ENCODE measurements at regions not wholly inside any gene's neighbourhood (a gene's known extent, or its start where the extent isn't known, plus 50 kb on each side); places are given as distances from the start of the nearest gene placed in this dataset.
A peak's percentile ranks its signal among the peaks of the same experiment; 100 is the strongest.

DNA sequence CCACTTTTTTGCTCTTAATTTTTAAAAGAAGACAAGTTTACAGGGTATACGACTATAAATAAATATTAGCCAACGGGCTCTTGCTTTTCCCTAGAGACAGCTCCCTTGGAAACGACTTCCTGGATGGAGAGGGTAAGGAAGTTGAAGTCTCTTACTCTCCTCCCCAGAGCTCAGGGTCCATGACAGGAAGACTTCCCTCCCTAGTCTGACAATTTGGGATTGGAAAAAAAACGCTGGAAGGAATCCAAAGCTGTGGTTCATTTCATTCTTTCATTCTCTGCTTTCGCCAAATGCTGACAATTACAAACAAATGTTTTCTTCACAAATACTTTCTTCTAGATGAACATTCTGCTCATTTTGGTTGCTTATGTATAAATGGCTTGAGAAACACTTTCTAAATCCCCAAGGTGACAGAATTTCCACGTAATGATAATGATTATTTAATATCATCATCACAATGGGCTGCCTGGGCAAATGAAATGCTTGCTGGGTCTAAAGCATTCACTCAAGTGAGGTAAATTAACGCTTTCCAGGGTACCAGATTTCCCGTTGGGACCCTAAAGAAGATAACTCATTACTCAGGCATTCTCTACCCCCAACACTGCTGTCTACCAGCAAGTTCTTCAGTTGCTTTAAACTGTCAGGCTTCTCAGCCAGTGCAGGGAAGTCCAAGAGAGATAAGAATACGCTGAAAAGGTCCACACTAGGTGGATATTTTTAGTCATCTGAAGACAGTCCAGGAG, 139.8 kb upstream of the SLC30A5 start:
- DNase-seq: no peak

DNA sequence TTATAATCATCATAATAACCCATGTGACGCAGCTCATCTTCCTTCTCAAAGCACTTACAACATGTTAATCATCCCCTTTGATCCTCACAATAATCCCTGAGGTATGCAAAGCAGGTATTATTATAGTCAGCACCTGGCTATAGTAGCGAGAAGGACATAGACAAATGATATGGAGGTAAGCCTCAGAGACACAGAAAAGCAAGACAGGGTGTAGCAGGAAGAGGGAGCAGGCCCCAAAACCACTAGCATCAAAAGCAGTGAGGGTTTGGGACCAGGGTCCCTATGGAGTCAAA, 139.2 kb upstream of the SLC30A5 start:
- no peak for DNase-seq

DNA sequence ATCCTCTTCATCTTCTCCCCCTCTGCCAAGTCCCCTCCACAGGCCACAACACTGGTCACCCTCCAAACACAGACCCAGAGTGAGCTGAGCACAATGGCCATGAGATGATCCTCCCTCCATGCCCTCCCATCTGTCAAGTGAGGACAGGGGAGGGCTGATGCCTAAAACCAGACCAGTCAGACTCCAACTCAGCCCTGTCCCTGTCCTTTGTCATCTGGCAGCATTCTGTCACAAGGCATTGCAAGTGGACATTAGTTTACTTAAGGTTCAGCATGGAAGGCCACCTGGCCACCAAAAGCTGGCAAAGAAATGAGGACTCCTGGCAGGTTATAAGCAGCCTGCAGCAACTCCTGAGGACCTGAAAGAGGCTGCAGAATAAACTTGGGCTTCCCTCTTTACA, 136.2 kb upstream of the SLC30A5 start:
- no peak for DNase-seq

DNA sequence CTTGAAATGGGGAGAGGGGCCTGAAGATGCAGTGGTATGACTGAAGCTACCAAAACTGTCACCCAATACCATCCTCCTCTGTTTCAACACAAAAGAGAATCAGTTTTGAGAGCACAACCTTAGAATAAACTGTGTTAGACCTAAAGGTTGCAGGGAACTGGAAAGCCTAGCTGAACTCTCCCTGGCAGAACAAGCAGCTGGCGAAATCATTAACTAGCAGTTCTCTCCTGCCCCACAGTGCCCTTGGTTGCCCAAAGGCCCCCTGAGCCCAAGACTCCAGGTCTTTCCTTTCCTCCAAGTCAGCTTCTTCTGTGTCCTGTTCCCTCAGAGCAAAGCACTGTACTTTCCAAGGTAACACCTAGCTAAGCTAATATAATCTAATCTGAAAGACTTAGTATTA, 135.4 kb upstream of the SLC30A5 start:
- no peak for DNase-seq

DNA sequence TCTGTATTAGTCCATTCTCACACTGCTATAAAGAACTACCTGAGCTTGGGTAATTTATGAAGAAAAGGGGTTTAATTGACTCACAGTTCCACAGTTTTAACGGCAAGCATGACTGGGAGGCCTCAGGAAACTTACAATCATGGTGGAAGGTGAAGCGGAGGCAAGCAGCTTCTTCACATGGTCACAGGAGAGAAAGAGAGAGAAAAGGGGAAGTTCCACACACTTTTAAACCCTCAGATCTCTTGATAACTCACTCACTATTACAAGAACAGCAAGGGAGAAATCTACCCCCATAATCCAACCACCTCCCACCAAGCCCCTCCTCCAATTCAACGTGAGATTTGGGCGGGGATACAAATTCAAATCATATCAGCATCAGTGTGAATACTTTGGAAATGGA, 133.4 kb upstream of the SLC30A5 start:
- DNase-seq: no peak

DNA sequence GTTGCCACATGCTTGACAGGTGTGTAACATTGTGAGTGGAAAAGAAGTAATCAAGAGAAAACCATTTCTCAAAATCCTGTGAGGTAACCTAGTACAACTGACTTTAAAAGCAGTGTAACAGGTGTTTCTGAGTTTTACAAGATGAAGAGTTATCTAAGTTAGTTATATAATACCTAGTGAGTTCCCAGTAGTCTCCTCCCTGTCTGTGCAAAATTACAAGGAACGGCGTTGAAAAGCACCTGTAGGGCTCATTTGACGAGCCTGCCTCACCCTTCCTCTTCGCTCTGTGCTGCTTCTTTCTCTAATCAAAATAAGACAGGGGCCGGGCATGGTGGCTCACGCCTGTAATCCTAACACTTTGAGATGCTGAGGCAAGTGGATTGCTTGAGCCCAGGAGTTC, 132.9 kb upstream of the SLC30A5 start:
- no peak for DNase-seq

DNA sequence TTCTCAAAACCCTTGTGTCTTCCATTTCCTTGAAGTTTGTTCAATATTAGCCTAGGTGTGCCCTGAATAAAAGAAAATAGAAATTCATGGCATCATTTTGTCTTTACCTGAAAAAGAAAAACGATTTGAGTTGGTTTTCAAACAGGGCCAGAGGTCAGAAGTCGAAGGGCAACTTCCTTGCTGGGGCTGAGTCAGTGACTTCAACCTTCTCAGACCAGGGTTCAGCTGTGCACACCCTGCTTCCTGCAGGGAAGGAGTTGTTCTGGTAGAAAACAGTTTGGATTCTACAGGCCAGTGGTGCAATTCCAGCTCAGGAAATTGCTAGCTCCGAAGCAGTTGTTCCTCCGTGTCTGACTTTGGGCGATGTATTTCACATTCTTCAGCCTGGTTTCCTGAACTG, 132.1 kb upstream of the SLC30A5 start:
- DNase-seq: peak; percentile 2

DNA sequence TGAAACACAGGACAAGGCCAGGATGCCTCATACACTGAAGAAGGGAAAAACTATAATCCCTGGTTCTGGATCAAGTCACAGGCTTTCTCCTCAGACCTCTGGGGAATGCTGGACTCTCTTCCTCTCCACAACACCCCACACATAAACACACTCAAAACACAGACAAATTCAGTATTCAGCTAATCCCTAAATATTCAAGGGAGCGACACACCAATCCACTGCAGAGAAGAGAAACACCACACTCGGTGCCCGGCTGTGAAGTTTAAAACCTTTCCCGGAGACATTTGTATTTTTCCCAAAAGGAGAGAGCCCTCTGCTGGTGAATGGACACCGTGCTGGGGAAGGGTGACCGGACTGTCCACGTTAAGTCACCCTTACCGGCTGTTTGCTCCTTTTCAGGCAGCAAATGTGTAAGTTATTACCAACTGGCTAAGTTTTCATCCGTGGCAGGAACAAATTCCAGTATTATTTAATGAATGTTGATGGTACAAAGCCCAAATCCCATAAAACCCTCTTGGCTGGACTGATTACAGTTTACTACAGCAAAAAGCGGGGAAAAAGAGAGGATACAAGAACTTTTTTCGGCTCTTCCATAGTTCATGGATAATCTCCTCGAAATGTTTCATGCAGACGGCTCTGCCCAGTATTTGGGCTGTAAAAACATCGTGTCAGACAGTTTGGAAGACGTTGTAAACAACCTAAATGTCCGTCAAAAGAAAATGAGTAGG, 130.9 kb upstream of the SLC30A5 start:
- DNase-seq: peak; percentile 72

DNA sequence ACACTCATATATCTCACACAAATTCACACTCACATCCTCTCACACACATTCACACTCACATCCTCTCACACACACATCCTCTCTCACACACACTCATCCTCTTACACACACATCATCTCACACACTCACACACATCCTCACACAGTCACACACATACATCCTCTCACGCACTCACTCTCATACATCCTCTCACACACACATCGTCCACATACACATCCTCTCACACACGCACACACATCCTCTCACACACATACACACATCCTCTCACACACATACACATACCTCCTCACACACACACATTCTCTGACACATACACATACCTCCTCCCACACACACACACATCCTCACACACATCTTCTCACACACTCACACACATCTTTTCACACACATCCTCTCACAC, 129.1 kb upstream of the SLC30A5 start:
- DNase-seq: peak; percentile 3

DNA sequence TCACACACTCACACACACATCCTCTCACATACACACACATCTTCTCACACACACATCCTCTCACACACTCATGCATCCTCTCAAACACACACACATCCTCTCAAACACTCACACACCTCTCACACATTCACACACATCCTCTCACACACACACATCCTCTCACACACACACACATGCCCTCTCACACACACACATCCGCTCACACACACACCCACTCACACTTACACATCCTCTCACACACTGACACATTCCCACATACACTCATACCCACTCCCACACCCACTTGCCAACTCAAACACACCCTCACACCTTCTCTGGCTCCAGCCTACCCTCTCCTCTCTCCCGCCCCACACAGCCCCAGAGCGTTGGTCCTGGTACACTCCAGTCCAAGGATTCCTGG, 127.9 kb upstream of the SLC30A5 start:
- DNase-seq: no peak

DNA sequence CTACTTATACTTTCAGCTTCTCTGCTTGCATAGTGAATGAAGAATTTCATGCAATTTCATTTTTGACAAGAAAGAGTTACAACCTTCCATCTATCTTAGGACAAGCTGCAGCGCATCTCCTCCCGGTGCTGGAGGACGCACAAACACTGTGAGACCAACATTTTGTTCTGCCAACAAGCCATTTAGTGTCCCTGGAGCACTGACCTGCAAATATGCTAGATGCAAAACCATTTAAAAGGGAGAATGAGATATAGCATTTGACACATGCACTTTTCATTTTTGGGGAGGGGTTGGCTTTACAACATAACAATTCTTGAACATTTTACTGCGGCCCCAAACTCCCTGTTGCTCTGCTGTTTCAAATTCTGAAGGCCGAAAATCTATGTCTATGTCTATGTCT, 127.2 kb upstream of the SLC30A5 start:
- DNase-seq: no peak

DNA sequence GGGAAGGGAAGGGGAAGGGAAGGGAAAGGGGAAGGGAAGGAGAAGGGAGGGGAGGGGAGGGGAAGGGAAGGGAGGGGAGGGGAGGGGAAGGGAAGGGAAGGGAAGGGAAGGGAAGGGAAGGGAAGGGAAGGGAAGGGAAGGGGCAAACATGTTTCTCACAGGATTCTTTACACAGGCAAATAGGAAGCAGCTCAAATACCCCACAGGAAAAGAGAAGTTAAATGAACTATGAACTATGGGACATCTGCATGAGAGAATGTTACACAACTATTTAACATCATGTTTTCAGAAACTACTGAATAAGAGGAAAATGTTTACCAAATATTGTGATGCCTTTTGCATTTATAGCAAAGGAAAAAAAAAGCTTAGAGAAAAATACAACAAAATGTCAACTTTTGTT, 125.4 kb upstream of the SLC30A5 start:
- no peak for DNase-seq

DNA sequence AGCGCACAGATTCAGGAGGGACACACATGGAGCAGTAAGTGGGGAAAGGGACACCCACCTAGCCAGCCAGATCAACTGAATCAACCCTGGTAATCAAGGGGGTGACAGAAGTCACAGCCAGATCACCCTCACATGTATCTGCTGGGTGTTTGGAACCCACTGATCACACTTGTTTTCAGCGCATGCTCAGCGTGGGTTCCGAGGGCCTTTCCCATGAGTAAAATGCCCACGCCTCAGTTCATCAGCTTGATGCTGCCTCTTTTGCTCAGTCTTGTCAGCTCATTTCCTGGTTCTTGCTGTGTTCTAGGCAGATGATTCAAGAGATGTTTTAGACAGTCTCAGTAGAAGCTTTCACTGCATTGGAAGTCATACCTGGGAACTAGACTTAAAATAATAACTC, 123.2 kb upstream of the SLC30A5 start:
- DNase-seq: no peak

DNA sequence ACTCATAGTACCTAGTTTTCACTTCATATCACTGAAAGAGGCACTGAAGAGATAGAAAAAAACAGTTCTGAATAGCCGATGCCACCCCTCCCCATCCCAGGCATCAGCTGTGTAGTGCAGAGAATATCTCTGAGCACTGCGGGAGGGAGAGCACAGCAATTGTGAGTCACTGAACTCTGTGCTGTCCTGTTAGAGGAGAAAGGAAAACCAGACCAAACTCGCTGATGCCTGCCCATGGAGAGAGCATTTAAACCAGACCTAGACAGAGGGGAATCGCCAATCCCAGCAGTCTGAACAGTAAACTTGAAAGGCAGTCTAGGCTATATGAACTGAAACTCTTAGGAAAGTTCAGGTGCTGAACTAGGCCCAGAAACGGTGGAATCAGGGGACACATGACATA, 120.1 kb upstream of the SLC30A5 start:
- no peak for DNase-seq

DNA sequence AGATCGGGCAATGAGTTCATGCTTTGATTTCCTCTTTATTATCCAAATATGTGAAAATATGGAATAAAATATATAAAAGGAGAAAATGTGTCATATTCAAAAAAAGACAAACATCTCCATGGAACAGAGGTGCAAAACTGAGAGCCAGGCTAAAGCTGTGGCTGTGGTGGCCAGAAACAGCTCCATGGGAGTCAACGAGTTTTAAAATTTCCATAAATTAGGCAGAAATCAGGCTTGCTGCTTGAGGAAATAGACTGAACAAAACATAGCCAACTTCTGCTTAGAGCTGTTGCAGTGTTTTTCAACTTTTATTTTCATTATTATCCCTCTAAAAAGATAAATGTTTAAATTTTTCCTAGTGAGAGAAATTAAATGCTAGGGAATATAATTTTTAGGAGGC, 110.8 kb upstream of the SLC30A5 start:
- no peak for DNase-seq

DNA sequence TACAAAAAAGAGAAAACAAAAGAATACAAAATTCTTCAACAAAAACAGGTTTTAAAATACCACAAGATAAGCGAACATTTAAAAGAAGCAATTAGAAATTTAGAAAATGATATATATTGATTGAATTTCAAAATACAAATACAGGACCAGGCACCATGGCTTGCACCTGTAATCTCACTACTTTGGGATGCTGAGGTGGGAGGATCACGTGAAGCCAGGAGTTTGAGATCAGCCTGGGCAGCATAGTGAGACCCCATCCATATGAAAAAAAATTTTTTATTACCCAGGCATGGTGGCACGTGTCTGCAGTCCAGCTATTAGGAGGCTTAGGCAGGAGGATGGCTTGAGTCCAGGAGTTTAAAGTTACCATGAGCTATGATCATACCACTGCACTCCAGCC, 109.9 kb upstream of the SLC30A5 start:
- DNase-seq: no peak

DNA sequence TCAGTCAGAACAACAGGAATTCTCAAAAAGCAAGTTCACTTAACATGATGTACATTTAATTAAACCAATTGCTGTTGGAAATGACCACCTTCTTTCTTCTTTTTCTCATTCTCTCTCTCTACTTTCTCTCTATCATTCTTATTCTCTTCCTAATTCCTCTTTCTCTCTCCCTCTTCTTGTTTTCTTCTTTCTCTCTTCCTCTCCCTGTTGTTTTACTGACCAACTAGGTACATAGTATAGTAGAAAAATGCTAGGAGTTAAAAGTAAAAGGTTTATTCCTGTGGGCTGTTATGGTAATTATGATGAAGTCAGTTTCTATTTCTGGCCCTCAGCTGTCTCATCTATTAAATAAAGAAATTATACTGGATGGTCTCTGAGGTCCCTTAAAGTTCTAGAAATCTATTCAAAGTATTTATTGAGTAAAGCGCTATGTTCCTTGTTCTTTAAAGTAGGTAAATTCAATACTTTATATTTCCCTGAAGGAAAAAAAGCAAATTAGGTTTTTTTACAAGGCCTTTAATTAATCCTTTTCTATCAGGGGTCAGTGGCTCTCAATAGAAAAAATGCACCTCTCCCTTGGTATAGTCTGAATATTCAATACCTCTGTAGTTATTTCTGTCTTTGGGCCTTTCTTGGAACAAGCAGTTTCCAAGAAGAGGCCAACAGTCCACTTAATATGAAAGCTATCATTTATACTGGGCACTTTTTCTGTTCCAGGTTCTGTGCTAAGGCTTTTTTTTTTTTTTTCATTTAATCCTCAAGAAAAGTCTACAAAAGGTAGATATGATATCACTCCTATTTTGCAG, 102.3 kb upstream of the SLC30A5 start:
- no peak for DNase-seq

DNA sequence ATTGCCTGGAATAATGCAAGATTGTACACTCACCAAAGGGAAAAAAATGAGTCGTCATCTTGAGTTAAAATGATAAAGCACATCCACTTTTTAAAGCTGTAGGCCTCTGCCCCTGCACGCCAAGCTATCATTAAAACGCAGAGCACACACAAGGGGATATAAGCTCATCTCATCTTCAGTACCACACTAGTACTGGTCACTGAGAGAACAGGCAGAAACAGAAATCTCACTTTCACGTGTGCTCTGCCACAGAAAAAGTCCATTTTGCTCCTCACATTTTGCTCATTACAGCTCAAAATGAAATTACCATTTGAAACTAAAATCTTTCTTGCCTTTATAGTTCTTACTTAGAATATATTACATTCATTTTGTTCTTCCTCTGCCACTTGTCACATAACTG, 99.2 kb upstream of the SLC30A5 start:
- no peak for DNase-seq

DNA sequence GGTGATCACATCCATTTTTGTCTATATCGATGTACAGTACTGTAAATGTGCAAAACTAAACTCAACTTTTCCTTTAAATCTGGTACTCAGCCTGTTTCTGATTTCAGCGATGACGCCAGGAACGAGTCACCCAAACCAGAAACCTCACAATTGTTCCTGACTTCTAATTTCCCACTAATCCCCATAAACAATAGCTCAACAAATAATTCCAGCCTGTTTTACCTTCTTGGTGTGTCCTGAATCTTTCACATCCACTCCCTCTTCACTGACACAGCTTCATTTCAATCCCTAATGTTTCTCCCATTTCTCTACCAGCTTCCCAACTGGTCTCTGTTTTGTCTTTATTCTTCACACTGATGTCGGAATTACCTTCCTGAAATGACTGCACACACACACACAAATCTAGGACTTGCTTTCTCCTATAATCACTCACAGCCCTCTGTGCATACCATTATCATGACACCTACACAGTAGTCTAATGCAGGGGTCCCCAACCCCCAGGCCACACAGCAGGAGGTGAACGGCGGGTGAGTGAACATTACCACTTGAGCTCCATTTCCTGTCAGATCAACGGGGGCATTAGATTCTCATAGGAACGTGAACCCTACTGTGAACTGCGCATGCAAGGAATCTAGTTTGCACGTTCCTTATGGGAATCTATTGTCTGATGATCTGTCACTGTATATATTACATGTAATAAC, 97.8 kb upstream of the SLC30A5 start:
- no peak for DNase-seq

DNA sequence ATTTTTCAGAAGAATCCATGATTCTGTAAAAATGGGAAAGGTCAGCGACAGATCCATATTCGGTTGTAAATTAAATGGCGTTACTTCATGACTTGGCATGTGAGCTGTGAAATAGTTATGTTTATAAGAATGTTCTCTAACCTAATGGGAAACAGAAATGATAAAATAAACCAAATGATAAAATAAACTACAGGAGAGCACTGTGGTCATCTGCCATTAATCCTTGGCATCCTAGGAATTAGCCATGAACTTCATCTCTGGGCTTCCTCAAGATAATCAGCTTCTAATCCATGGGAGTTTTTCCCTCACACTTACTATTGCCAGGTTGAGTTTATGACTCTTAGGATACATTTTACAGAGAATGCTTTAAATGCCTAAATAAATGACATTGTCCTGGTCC, 94.6 kb upstream of the SLC30A5 start:
- DNase-seq: no peak

DNA sequence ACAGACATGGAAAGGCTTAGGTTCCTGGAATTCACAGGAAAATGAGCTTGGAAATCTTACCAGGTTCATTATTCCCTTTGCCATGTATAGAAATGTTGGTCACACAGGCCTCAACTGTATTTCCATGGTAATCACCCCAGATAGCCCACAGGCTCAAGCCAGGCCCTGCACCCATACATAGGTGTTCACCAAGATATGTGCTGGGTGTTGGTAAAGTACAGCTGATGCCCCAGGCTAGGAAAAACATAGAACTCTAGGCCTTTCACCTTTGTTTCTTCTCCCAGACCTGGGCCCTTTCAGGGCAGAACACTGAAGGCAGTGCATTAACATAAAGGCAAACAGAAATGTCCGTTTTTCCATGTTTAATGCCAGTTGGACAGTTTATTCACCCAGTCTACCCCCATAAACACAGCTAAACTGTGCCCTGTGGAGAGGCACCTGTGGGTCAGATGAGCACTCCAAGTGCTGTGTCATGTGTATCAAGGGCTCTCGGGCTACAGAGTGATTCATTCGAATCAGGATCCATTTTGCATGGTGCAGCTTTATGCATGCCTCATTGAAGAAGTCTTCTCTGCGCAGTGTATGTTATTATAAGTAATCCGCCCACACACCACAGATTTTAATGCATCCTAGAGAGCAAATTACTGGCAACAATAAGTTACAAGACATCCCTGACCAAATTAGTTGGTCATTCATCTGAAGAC, 93.4 kb upstream of the SLC30A5 start:
- DNase-seq: no peak

DNA sequence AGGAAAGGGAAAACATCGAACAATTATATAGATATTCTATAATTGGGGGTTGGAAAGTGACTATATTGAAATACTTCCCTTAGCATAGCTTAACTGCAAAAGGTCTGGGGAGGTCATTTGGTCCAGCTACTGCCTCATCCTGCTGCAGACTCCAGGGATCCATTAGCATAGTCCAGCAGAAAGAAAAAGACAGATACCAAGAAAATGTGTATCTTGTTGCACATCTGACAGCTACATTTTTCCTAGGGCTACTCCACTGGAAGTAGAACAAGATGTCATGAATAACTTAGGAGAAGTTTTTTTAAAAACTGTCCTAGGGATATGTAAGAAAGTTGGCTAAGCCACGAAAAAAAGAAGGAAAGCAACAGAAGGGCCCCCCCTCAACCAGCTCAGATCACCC, 92.9 kb upstream of the SLC30A5 start:
- no peak for DNase-seq

DNA sequence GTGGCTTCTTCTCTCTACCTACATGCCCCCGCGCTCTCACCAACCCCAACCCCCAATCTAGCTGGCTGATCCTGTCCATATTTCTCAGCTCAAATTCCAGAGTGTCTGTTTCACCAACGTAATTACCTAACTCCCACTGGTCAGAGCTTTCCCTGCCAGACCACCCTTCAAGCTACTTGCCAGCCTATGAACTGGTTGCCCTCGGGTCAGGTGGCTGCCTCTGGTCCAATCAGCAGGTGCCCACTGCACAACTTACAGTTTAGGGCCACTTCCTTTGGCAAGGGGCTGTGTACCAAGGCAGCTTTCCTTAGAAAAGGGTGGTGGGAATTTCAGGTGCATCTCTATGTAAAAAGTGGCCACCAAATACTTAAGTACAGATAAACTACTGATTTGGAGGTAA, 92.2 kb upstream of the SLC30A5 start:
- no peak for DNase-seq

All from dermis blood vessel endothelial cell (primary cell).